ENCODE measurements at regions not wholly inside any gene's neighbourhood (a gene's known extent, or its start where the extent isn't known, plus 50 kb on each side); places are given as distances from the start of the nearest gene placed in this dataset.

GRCh38 chr7:12965767-12966166, 278.3 kb downstream of the ARL4A start:
- DNase-seq (ENCODE audit: low read depth, low spot score) = no peak
- no peak for TF ChIP-seq FOXP2 (optimal IDR thresholded peaks at IDR 0.05; ENCODE audit: control extremely low read depth, extremely low read length, insufficient read depth)
- TF ChIP-seq EZH2 (IDR thresholded peaks at IDR 0.05) = no peak
- no peak for TF ChIP-seq POLR2AphosphoS5 (IDR thresholded peaks at IDR 0.05; ENCODE audit: borderline replicate concordance, low read depth, low read length)
- Histone ChIP-seq H3K36me3 (ENCODE audit: insufficient read depth, low read length) (no peaks in the 10 kb centered on the region), H3K4me3 (no peak overlapping the region), H3K9me3 (ENCODE audit: low read depth, low read length) (no peaks in the 10 kb centered on the region), H3K9ac (ENCODE audit: insufficient read length) (no peak overlapping the region), H3K27ac (no peak overlapping the region)

- Histone ChIP-seq H3K27ac (no peak overlapping the region), H3K4me3 (no peak overlapping the region), H3K9me3 (ENCODE audit: low read depth, low read length) (no peaks in the 10 kb centered on the region), H3K9ac (ENCODE audit: insufficient read length) (no peak overlapping the region), H3K36me3 (ENCODE audit: insufficient read depth, low read length) (no peaks in the 10 kb centered on the region)
- DNase-seq (ENCODE audit: low read depth, low spot score) = no peak
- TF ChIP-seq EZH2 (IDR thresholded peaks at IDR 0.05) (no peak), FOXP2 (optimal IDR thresholded peaks at IDR 0.05; ENCODE audit: control extremely low read depth, extremely low read length, insufficient read depth) (no peak), POLR2AphosphoS5 (IDR thresholded peaks at IDR 0.05; ENCODE audit: borderline replicate concordance, low read depth, low read length) (no peak)
These were observed 279.9 kb downstream of the ARL4A start for GRCh38 chr7:12967322-12967721.

- H3K9ac ChIP-seq (ENCODE audit: insufficient read length) = no peak overlapping the region
- TF ChIP-seq EZH2 (IDR thresholded peaks at IDR 0.05) (no peak), FOXP2 (optimal IDR thresholded peaks at IDR 0.05; ENCODE audit: control extremely low read depth, extremely low read length, insufficient read depth) (no peak), POLR2AphosphoS5 (IDR thresholded peaks at IDR 0.05; ENCODE audit: borderline replicate concordance, low read depth, low read length) (no peak)
- H3K27ac ChIP-seq = no peak overlapping the region
- no peaks in the 10 kb centered on the region for H3K9me3 ChIP-seq (ENCODE audit: low read depth, low read length)
- H3K36me3 ChIP-seq (ENCODE audit: insufficient read depth, low read length) = no peaks in the 10 kb centered on the region
- H3K4me3 ChIP-seq = no peak overlapping the region
- no peak for DNase-seq (ENCODE audit: low read depth, low spot score)
These were observed 281.5 kb downstream of the ARL4A start for GRCh38 chr7:12968836-12969422.

DNA sequence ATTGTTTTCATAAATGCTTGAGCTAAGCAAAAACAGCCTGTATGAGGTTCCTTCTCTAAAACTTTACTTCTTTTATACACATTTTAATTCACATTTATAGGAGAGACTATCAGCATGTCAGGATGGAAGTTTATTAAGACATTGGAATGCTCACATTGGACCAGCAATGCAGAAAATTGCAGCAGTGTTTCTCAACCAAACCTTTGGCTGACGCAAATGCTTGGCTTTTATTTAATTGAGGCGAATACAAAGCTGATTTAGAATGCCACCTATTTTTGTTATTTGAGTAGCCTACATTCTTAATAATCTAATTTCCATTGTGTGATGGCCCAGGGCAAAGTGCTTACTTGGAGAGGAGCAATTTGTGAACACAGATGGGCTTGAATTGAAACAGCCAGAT, 283.2 kb downstream of the ARL4A start:
- Histone ChIP-seq H3K9me3 (ENCODE audit: low read depth, low read length) (no peaks in the 10 kb centered on the region), H3K9ac (ENCODE audit: insufficient read length) (no peak overlapping the region), H3K27ac (no peak overlapping the region), H3K4me3 (no peak overlapping the region), H3K36me3 (ENCODE audit: insufficient read depth, low read length) (no peaks in the 10 kb centered on the region)
- TF ChIP-seq POLR2AphosphoS5 (IDR thresholded peaks at IDR 0.05; ENCODE audit: borderline replicate concordance, low read depth, low read length) = no peak
- no peak for TF ChIP-seq FOXP2 (optimal IDR thresholded peaks at IDR 0.05; ENCODE audit: control extremely low read depth, extremely low read length, insufficient read depth)
- no peak for TF ChIP-seq EZH2 (IDR thresholded peaks at IDR 0.05)
- DNase-seq (ENCODE audit: low read depth, low spot score) = no peak

- no peak for DNase-seq (ENCODE audit: low read depth, low spot score)
- no peak overlapping the region for H3K27ac ChIP-seq
- H3K4me3 ChIP-seq = no peak overlapping the region
- no peak overlapping the region for H3K9ac ChIP-seq (ENCODE audit: insufficient read length)
- no peaks in the 10 kb centered on the region for H3K9me3 ChIP-seq (ENCODE audit: low read depth, low read length)
- TF ChIP-seq FOXP2 (optimal IDR thresholded peaks at IDR 0.05; ENCODE audit: control extremely low read depth, extremely low read length, insufficient read depth) = no peak
- no peak for TF ChIP-seq EZH2 (IDR thresholded peaks at IDR 0.05)
- no peaks in the 10 kb centered on the region for H3K36me3 ChIP-seq (ENCODE audit: insufficient read depth, low read length)
These were observed 287.2 kb downstream of the ARL4A start for GRCh38 chr7:12974451-12975166.

DNA sequence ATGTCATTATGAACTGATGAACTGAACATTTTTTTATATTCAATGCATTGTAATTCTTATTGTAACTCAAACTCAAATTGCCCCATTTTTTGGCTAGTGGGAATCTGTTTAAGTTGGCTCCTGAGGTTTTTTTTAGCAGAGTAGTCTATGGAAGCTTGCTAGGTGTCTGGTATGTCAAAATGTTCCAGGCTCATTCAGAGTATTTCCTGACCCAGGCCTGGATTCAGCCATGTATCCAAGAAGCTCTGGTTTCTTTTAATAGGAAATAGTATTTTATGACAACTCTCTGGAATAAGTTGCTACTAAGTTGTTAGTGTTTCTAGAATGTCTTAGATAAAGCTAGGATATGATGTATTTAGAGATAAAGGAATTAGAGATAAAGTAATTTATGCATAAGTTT, 288.0 kb downstream of the ARL4A start:
- Histone ChIP-seq H3K9ac (ENCODE audit: insufficient read length) (no peak overlapping the region), H3K9me3 (ENCODE audit: low read depth, low read length) (no peaks in the 10 kb centered on the region), H3K4me3 (no peak overlapping the region), H3K27ac (no peak overlapping the region), H3K36me3 (ENCODE audit: insufficient read depth, low read length) (no peaks in the 10 kb centered on the region)
- TF ChIP-seq POLR2AphosphoS5 (IDR thresholded peaks at IDR 0.05; ENCODE audit: borderline replicate concordance, low read depth, low read length) = no peak
- no peak for TF ChIP-seq EZH2 (IDR thresholded peaks at IDR 0.05)
- TF ChIP-seq FOXP2 (optimal IDR thresholded peaks at IDR 0.05; ENCODE audit: control extremely low read depth, extremely low read length, insufficient read depth) = no peak
- DNase-seq (ENCODE audit: low read depth, low spot score) = no peak

GRCh38 chr7:12979181-12979580, 291.7 kb downstream of the ARL4A start:
- no peak overlapping the region for H3K27ac ChIP-seq
- no peaks in the 10 kb centered on the region for H3K9me3 ChIP-seq (ENCODE audit: low read depth, low read length)
- no peak overlapping the region for H3K9ac ChIP-seq (ENCODE audit: insufficient read length)
- TF ChIP-seq EZH2 (IDR thresholded peaks at IDR 0.05) (no peak), POLR2AphosphoS5 (IDR thresholded peaks at IDR 0.05; ENCODE audit: borderline replicate concordance, low read depth, low read length) (no peak), FOXP2 (optimal IDR thresholded peaks at IDR 0.05; ENCODE audit: control extremely low read depth, extremely low read length, insufficient read depth) (no peak)
- no peak overlapping the region for H3K4me3 ChIP-seq
- no peaks in the 10 kb centered on the region for H3K36me3 ChIP-seq (ENCODE audit: insufficient read depth, low read length)
- no peak for DNase-seq (ENCODE audit: low read depth, low spot score)

- Histone ChIP-seq H3K36me3 (ENCODE audit: insufficient read depth, low read length) (no peaks in the 10 kb centered on the region), H3K9ac (ENCODE audit: insufficient read length) (no peak overlapping the region), H3K4me3 (no peak overlapping the region), H3K9me3 (ENCODE audit: low read depth, low read length) (no peaks in the 10 kb centered on the region), H3K27ac (no peak overlapping the region)
- no peak for DNase-seq (ENCODE audit: low read depth, low spot score)
- TF ChIP-seq EZH2 (IDR thresholded peaks at IDR 0.05) (no peak), POLR2AphosphoS5 (IDR thresholded peaks at IDR 0.05; ENCODE audit: borderline replicate concordance, low read depth, low read length) (no peak), FOXP2 (optimal IDR thresholded peaks at IDR 0.05; ENCODE audit: control extremely low read depth, extremely low read length, insufficient read depth) (no peak)
These were observed 294.7 kb downstream of the ARL4A start for GRCh38 chr7:12982178-12982577.
